B cell (primary cell): ENCODE measurements at regions not wholly inside any gene's neighbourhood (a gene's known extent, or its start where the extent isn't known, plus 50 kb on each side); places are given as distances from the start of the nearest gene placed in this dataset.

ENCODE experiments used
- ATAC-seq: fragments of 200-7000 bp; cut with Tn5 transposase; one replicate; pipeline ENCODE4 v1.10.0; 2021; ENCODE audit warnings: low read depth, mild to moderate bottlenecking, moderate number of reproducible peaks, moderate library complexity
- CTCF ChIA-PET: fragments of 350-600 bp; sonication (Branson Sonifier 250); formaldehyde crosslinking; loops from one replicate; lab custom pipeline; 2021; ENCODE audit warnings: antibody characterized with exemption, inconsistent platforms; lab: Charles Lee
- POLR2A ChIA-PET: fragments of 350-600 bp; sonication (Branson Sonifier 250); formaldehyde crosslinking; loops from one replicate; lab custom pipeline; 2021; ENCODE audit warnings: antibody characterized with exemption; lab: Charles Lee
- DNase-seq: peaks from one replicate; pipeline ENCODE4 v3.0.0; 2013
- H2AFZ ChIP-seq: 2 replicates; pipeline ENCODE4 v1.6.1; 2012; ENCODE audit warnings: mild to moderate bottlenecking, low read depth, low read length; ENCODE audit not compliant: insufficient read depth, poor library complexity, severe bottlenecking
- H3K27ac ChIP-seq, 2 donors: 1 replicate in 1 of 2; 2 replicates in 1 of 2; pipeline ENCODE4 v1.5.1; 2012 to 2013; ENCODE audit warnings: low read length in 2 of 2, mild to moderate bottlenecking in 2 of 2, moderate library complexity in 1 of 2
- H3K27me3 ChIP-seq, 4 experiments: fragments of 200-600 bp in 1 of 4; sonication (generic) in 1 of 4; replicated peaks in 1 of 4; 1 replicate in 2 of 4; 2 replicates in 2 of 4; pipeline versions ENCODE4 v1.6.1 to v1.7.0; 2013 to 2016; ENCODE audit warnings: low read length in 3 of 4, mild to moderate bottlenecking in 2 of 4, mixed read lengths in 1 of 4, moderate library complexity in 1 of 4; ENCODE audit not compliant: insufficient read depth in 4 of 4, control insufficient read depth in 3 of 4; ENCODE audit errors: control extremely low read depth in 1 of 4
- H3K36me3 ChIP-seq, 2 experiments: replicated peaks in 1 of 2; 1 replicate in 1 of 2; 2 replicates in 1 of 2; pipeline versions ENCODE4 v1.6.1 to v1.7.1; 2013; ENCODE audit warnings: low read length in 1 of 2; ENCODE audit not compliant: insufficient read depth in 2 of 2, control insufficient read depth in 1 of 2; ENCODE audit errors: control extremely low read depth in 1 of 2, extremely low read depth in 1 of 2
- H3K4me1 ChIP-seq, 2 donors: fragments of 200-600 bp in 1 of 2; sonication (generic) in 1 of 2; 1 replicate in 1 of 2; 2 replicates in 1 of 2; pipeline versions ENCODE4 v1.5.1 to v1.6.1; 2013 to 2017; ENCODE audit warnings: low read length in 2 of 2; ENCODE audit not compliant: control insufficient read depth in 2 of 2, insufficient read depth in 2 of 2
- H3K4me2 ChIP-seq: replicated peaks from 2 replicates; pipeline ENCODE3; 2012; ENCODE audit warnings: mild to moderate bottlenecking, low read depth, low read length; ENCODE audit not compliant: poor library complexity, severe bottlenecking
- H3K4me3 ChIP-seq, 5 experiments: fragments of 200-600 bp in 1 of 5; sonication (generic) in 1 of 5; 1 replicate in 3 of 5; 2 replicates in 2 of 5; pipeline versions ENCODE4 v1.5.1 to v1.7.0; 2011 to 2016; ENCODE audit warnings: low read length in 4 of 5, mild to moderate bottlenecking in 4 of 5, low read depth in 2 of 5, control low read depth in 1 of 5, moderate library complexity in 1 of 5; ENCODE audit not compliant: insufficient read depth in 1 of 5; ENCODE audit errors: control extremely low read depth in 1 of 5, extremely low read depth in 1 of 5
- H3K79me2 ChIP-seq: fragments of 200-600 bp; sonication (generic); one replicate; pipeline ENCODE4 v1.6.0; 2016; ENCODE audit warnings: low read length; ENCODE audit not compliant: control insufficient read depth, insufficient read depth
- H3K9ac ChIP-seq: fragments of 200-600 bp; sonication (generic); 2 replicates; pipeline ENCODE4 v1.6.1; 2017; ENCODE audit warnings: mild to moderate bottlenecking, low read length, moderate library complexity
- H3K9me3 ChIP-seq, 3 donors: one replicate each; pipeline versions ENCODE4 v1.6.1 to v1.7.1; 2013; ENCODE audit warnings: low read length in 2 of 3; ENCODE audit not compliant: control insufficient read depth in 2 of 3, insufficient read depth in 1 of 3; ENCODE audit errors: control extremely low read depth in 1 of 3
- H4K20me1 ChIP-seq: 2 replicates; pipeline ENCODE4 v1.6.0; 2012; ENCODE audit warnings: mild to moderate bottlenecking, low read length; ENCODE audit not compliant: insufficient read depth, control insufficient read depth, poor library complexity, severe bottlenecking
- H3K27ac Mint-ChIP-seq: one replicate; pipeline ENCODE4 v1.8.0; 2021; ENCODE audit warnings: mixed read lengths
- H3K27me3 Mint-ChIP-seq: one replicate; pipeline ENCODE4 v1.8.0; 2021; ENCODE audit warnings: mixed read lengths
- H3K4me1 Mint-ChIP-seq: one replicate; pipeline ENCODE4 v1.8.0; 2021; ENCODE audit warnings: mixed read lengths
- H3K4me3 Mint-ChIP-seq: one replicate; pipeline ENCODE4 v1.8.0; 2021; ENCODE audit warnings: mixed read lengths
- H3K9me3 Mint-ChIP-seq: one replicate; pipeline ENCODE4 v1.8.0; 2022; ENCODE audit warnings: mixed read lengths; ENCODE audit not compliant: insufficient read depth
- CTCF ChIP-seq: fragments of 200-600 bp; IDR thresholded peaks from one replicate; pipeline ENCODE4 v1.8.0; 2022; ENCODE audit warnings: antibody characterized with exemption, mild to moderate bottlenecking
- EZH2 ChIP-seq: IDR thresholded peaks from 2 replicates; pipeline ENCODE4 v1.6.1; 2012; ENCODE audit warnings: borderline replicate concordance, low read depth, mild to moderate bottlenecking, moderate library complexity, low read length; ENCODE audit not compliant: insufficient read depth, poor library complexity, severe bottlenecking
- WGBS: methylation state at CpG from one replicate; pipeline ENCODE4 v1.1.5; 2013; ENCODE audit warnings: missing lambda C conversion rate; ENCODE audit not compliant: insufficient coverage; 5-methylcytosine and 5-hydroxymethylcytosine counted together
- intact Hi-C: fragments of 100-400 bp; cut with micrococcal nuclease; formaldehyde crosslinking; loops from one replicate; pipeline ENCODE4 v1.10.0; 2022

GRCh38 chr16:26772503-26772902 is 294.2 kb upstream of the C16orf82 start:
- Histone ChIP-seq H3K27me3 (no peaks in the 10 kb centered on the region), H3K9ac (no peak overlapping the region), H3K79me2 (no peaks in the 10 kb centered on the region), H3K4me1 (no peaks in the 10 kb centered on the region), H2AFZ (no peak overlapping the region), H3K36me3 (no peaks in the 10 kb centered on the region), H3K27ac (no peak overlapping the region), H3K4me3 (no peak overlapping the region), H3K4me2 (no peak overlapping the region), H4K20me1 (no peaks in the 10 kb centered on the region), H3K9me3 (peaks cover 0 to 1% (median 0%) of the 10 kb centered on the region in 3 donors)
- intact Hi-C loops, result no loop called here
- Mint-ChIP-seq H3K9me3 (peaks cover 2% of the 10 kb centered on the region), H3K4me3 (no peak overlapping the region), H3K27me3 (peaks cover 17% of the 10 kb centered on the region), H3K4me1 (no peaks in the 10 kb centered on the region), H3K27ac (no peak overlapping the region)
- ChIA-PET CTCF (no interaction called here), POLR2A (no interaction called here)
- TF ChIP-seq EZH2 (no peak), CTCF (no peak)
- ATAC-seq (no peak), DNase-seq (no peak)
- WGBS, result no CpG with 5 or more reads among the region's 2 CpGs

GRCh38 chr16:26777821-26778220 is 288.9 kb upstream of the C16orf82 start:
- H3K27ac Mint-ChIP-seq, result no peak overlapping the region
- TF ChIP-seq CTCF (no peak), EZH2 (no peak)
- 78% methylated on average over 1 of the region's 4 CpGs for WGBS

More at GRCh38 chr16:26777821-26778220, 288.9 kb upstream of the C16orf82 start:
- Mint-ChIP-seq H3K9me3 (peaks cover 2% of the 10 kb centered on the region), H3K4me1 (no peaks in the 10 kb centered on the region), H3K27me3 (peaks cover 31% of the 10 kb centered on the region), H3K4me3 (no peak overlapping the region)
- intact Hi-C loops, result no loop called here
- H3K4me2 ChIP-seq, result no peak overlapping the region
- H3K9me3 ChIP-seq, result peaks cover 0 to 1% (median 0%) of the 10 kb centered on the region in 3 donors
- ChIA-PET CTCF (no interaction called here), POLR2A (no interaction called here)
- H4K20me1 ChIP-seq, result no peaks in the 10 kb centered on the region
- H2AFZ ChIP-seq, result no peak overlapping the region
- no peak overlapping the region for H3K4me3 ChIP-seq
- no peak overlapping the region for H3K9ac ChIP-seq
- no peaks in the 10 kb centered on the region for H3K27me3 ChIP-seq
- no peaks in the 10 kb centered on the region for H3K79me2 ChIP-seq
- no peak overlapping the region for H3K27ac ChIP-seq
- H3K4me1 ChIP-seq, result no peaks in the 10 kb centered on the region
- ATAC-seq, result no peak
- no peak for DNase-seq
- no peaks in the 10 kb centered on the region for H3K36me3 ChIP-seq
